Liver (tissue), 8 donors: ENCODE measurements at regions not wholly inside any gene's neighbourhood (a gene's known extent, or its start where the extent isn't known, plus 50 kb on each side); places are given as distances from the start of the nearest gene placed in this dataset.

Experiments
- DNase-seq: peaks from one replicate; pipeline ENCODE4 v3.0.0-alpha.2; 2017; ENCODE audit warnings: low spot score
- H3K27ac ChIP-seq, 2 donors: one replicate each; pipeline ENCODE4 v1.7.0; 2013; ENCODE audit warnings: inconsistent platforms in 2 of 2, low read length in 2 of 2, control low read depth in 1 of 2, low read depth in 1 of 2, mild to moderate bottlenecking in 1 of 2
- H3K27me3 ChIP-seq, 4 donors: one replicate each; pipeline versions ENCODE4 v1.6.1 to v1.7.0; 2013; ENCODE audit warnings: low read length in 3 of 4, inconsistent platforms in 1 of 4, mild to moderate bottlenecking in 1 of 4, moderate library complexity in 1 of 4; ENCODE audit not compliant: control insufficient read depth in 4 of 4, insufficient read depth in 4 of 4
- H3K36me3 ChIP-seq, 4 donors: one replicate each; pipeline versions ENCODE4 v1.6.1 to v1.7.0; 2013; ENCODE audit warnings: low read length in 3 of 4, mild to moderate bottlenecking in 3 of 4, low read depth in 1 of 4, moderate library complexity in 1 of 4; ENCODE audit not compliant: control insufficient read depth in 4 of 4, insufficient read depth in 3 of 4
- H3K4me1 ChIP-seq, 4 donors: one replicate each; pipeline versions ENCODE4 v1.6.1 to v1.7.0; 2013; ENCODE audit warnings: low read length in 3 of 4, mild to moderate bottlenecking in 3 of 4, moderate library complexity in 1 of 4; ENCODE audit not compliant: control insufficient read depth in 4 of 4, insufficient read depth in 4 of 4
- H3K4me3 ChIP-seq, 3 donors: one replicate each; pipeline versions ENCODE4 v1.6.1 to v1.7.0; 2013; ENCODE audit warnings: low read length in 3 of 3, control low read depth in 1 of 3, low read depth in 1 of 3, mild to moderate bottlenecking in 1 of 3
- H3K9ac ChIP-seq, 2 donors: one replicate each; pipeline ENCODE4 v1.7.0; 2013; ENCODE audit warnings: low read length in 2 of 2, mild to moderate bottlenecking in 2 of 2, moderate library complexity in 2 of 2, control low read depth in 1 of 2, low read depth in 1 of 2
- H3K9me3 ChIP-seq, 4 donors: one replicate each; pipeline versions ENCODE4 v1.6.1 to v1.7.0; 2013; ENCODE audit warnings: low read length in 3 of 4; ENCODE audit not compliant: control insufficient read depth in 4 of 4
- ATF3 ChIP-seq: IDR thresholded peaks from 2 replicates; pipeline ENCODE4 v1.6.1; 2016; ENCODE audit warnings: antibody characterized with exemption
- CTCF ChIP-seq: fragments of 150-350 bp; IDR thresholded peaks from 2 replicates; pipeline ENCODE4 v1.5.1; 2017; ENCODE audit warnings: improper control_type of control experiment, low read depth, low read length; ENCODE audit not compliant: missing input control
- EGR1 ChIP-seq, 2 donors: IDR thresholded peaks; 2 replicates each; pipeline ENCODE4 v1.6.1; 2016 to 2018; ENCODE audit warnings: antibody characterized with exemption in 2 of 2, low read depth in 2 of 2
- FOXA1 ChIP-seq: IDR thresholded peaks from 2 replicates; pipeline ENCODE4 v1.6.1; 2016; ENCODE audit warnings: antibody characterized with exemption
- FOXA2 ChIP-seq: IDR thresholded peaks from 2 replicates; pipeline ENCODE4 v1.6.1; 2016; ENCODE audit warnings: antibody characterized with exemption
- GABPA ChIP-seq, 2 donors: IDR thresholded peaks in 1 of 2; conservative IDR thresholded peaks in 1 of 2; 2 replicates each; pipeline ENCODE4 v1.6.1; 2016; ENCODE audit warnings: antibody characterized with exemption in 2 of 2, mild to moderate bottlenecking in 1 of 2, moderate library complexity in 1 of 2
- HNF4A ChIP-seq, 2 donors: conservative IDR thresholded peaks; 2 replicates each; pipeline ENCODE4 v1.6.1; 2016; ENCODE audit warnings: antibody characterized with exemption in 2 of 2, mild to moderate bottlenecking in 2 of 2
- HNF4G ChIP-seq: IDR thresholded peaks from 2 replicates; pipeline ENCODE4 v1.6.1; 2016; ENCODE audit warnings: antibody characterized with exemption
- JUND ChIP-seq, 2 donors: IDR thresholded peaks; 2 replicates each; pipeline ENCODE4 v1.6.1; 2016; ENCODE audit warnings: antibody characterized with exemption in 2 of 2
- NR2F2 ChIP-seq: IDR thresholded peaks from 2 replicates; pipeline ENCODE4 v1.6.1; 2016; ENCODE audit warnings: antibody characterized with exemption
- RAD21 ChIP-seq, 2 donors: IDR thresholded peaks; 2 replicates each; pipeline ENCODE4 v1.6.1; 2016; ENCODE audit warnings: antibody characterized with exemption in 2 of 2, mild to moderate bottlenecking in 2 of 2
- RXRA ChIP-seq, 2 donors: IDR thresholded peaks; 2 replicates each; pipeline ENCODE4 v1.6.1; 2017 to 2018; ENCODE audit warnings: antibody characterized with exemption in 2 of 2, mild to moderate bottlenecking in 1 of 2
- SP1 ChIP-seq: IDR thresholded peaks from 2 replicates; pipeline ENCODE4 v1.6.1; 2018; ENCODE audit warnings: antibody characterized with exemption, mild to moderate bottlenecking
- TAF1 ChIP-seq: conservative IDR thresholded peaks from 2 replicates; pipeline ENCODE4 v1.6.1; 2016; ENCODE audit warnings: antibody characterized with exemption, mild to moderate bottlenecking
- YY1 ChIP-seq: IDR thresholded peaks from 2 replicates; pipeline ENCODE4 v1.6.1; 2016; ENCODE audit warnings: antibody characterized with exemption, mild to moderate bottlenecking
- WGBS: extraction: QIAGEN DNeasy Blood & Tissue Kit; methylation state at CpG from one replicate; pipeline ENCODE4 v1.1.7; 2013; 5-methylcytosine and 5-hydroxymethylcytosine counted together
- TF ChIP-seq, protein P1 (sequence below): IDR thresholded peaks from 2 replicates; pipeline ENCODE4 v1.6.1; 2016; ENCODE audit warnings: antibody characterized with exemption, mild to moderate bottlenecking
- TF ChIP-seq, protein P2 (sequence below): IDR thresholded peaks from 2 replicates; pipeline ENCODE4 v1.6.1; 2016; ENCODE audit warnings: antibody characterized with exemption
- TF ChIP-seq, protein P3 (sequence below): IDR thresholded peaks from 2 replicates; pipeline ENCODE4 v1.6.1; 2016; ENCODE audit warnings: antibody characterized with exemption
- donor health status: healthy.
- donor health status: healthy.
- donor health status: healthy.
- donor health status: healthy.
- donor health status: healthy.

DNA sequence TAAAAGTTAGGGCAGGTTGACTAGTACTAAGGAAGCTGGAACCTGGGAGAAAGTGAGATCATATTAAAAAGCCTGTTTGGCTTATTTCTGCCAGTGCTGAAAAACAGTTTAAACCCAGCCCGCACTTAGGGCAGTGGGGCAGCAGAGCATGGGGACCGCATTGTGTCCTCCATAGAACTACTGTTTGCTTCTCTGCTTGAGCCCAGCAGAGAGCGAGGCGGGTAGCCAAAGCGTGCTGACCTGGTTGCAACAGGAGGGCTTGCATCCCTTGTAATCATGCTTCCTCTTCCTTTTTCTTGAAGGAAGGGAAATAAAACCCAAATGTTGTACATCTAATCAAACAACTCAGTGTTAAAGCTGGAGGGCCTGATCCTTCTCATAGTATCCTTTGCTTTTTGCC, 82.5 kb upstream of the HOXC13 start:
- Histone ChIP-seq H3K9me3 (no peaks in the 10 kb centered on the region), H3K4me3 (no peak overlapping the region), H3K9ac (no peak overlapping the region), H3K4me1 (no peaks in the 10 kb centered on the region), H3K36me3 (no peaks in the 10 kb centered on the region), H3K27me3 (peaks cover 0 to 3% (median 1%) of the 10 kb centered on the region in 4 donors), H3K27ac (no peak overlapping the region)
- 85% methylated on average over 5 of the region's 5 CpGs for WGBS
- DNase-seq: no peak
- TF ChIP-seq, protein P1, sequence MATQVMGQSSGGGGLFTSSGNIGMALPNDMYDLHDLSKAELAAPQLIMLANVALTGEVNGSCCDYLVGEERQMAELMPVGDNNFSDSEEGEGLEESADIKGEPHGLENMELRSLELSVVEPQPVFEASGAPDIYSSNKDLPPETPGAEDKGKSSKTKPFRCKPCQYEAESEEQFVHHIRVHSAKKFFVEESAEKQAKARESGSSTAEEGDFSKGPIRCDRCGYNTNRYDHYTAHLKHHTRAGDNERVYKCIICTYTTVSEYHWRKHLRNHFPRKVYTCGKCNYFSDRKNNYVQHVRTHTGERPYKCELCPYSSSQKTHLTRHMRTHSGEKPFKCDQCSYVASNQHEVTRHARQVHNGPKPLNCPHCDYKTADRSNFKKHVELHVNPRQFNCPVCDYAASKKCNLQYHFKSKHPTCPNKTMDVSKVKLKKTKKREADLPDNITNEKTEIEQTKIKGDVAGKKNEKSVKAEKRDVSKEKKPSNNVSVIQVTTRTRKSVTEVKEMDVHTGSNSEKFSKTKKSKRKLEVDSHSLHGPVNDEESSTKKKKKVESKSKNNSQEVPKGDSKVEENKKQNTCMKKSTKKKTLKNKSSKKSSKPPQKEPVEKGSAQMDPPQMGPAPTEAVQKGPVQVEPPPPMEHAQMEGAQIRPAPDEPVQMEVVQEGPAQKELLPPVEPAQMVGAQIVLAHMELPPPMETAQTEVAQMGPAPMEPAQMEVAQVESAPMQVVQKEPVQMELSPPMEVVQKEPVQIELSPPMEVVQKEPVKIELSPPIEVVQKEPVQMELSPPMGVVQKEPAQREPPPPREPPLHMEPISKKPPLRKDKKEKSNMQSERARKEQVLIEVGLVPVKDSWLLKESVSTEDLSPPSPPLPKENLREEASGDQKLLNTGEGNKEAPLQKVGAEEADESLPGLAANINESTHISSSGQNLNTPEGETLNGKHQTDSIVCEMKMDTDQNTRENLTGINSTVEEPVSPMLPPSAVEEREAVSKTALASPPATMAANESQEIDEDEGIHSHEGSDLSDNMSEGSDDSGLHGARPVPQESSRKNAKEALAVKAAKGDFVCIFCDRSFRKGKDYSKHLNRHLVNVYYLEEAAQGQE: no peak
- TF ChIP-seq HNF4G (no peak), RAD21 (IDR thresholded peaks at IDR 0.05) (no peak), YY1 (no peak), ATF3 (no peak), EGR1 (IDR thresholded peaks at IDR 0.05; ENCODE audit: low read depth in 2 of 2) (no peak), CTCF (no peak), FOXA2 (no peak), FOXA1 (no peak), GABPA (IDR thresholded peaks at IDR 0.05 in 1 of 2, conservative IDR thresholded peaks at IDR 0.05 in 1 of 2) (no peak), NR2F2 (no peak), JUND (IDR thresholded peaks at IDR 0.05) (no peak), SP1 (no peak), TAF1 (no peak)
- TF ChIP-seq, protein P2, sequence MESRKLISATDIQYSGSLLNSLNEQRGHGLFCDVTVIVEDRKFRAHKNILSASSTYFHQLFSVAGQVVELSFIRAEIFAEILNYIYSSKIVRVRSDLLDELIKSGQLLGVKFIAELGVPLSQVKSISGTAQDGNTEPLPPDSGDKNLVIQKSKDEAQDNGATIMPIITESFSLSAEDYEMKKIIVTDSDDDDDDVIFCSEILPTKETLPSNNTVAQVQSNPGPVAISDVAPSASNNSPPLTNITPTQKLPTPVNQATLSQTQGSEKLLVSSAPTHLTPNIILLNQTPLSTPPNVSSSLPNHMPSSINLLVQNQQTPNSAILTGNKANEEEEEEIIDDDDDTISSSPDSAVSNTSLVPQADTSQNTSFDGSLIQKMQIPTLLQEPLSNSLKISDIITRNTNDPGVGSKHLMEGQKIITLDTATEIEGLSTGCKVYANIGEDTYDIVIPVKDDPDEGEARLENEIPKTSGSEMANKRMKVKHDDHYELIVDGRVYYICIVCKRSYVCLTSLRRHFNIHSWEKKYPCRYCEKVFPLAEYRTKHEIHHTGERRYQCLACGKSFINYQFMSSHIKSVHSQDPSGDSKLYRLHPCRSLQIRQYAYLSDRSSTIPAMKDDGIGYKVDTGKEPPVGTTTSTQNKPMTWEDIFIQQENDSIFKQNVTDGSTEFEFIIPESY: no peak

GRCh38 chr12:53857666-53858065, 81.0 kb upstream of the HOXC13 start:
- no peaks in the 10 kb centered on the region for H3K9me3 ChIP-seq
- no peak overlapping the region for H3K9ac ChIP-seq
- no peaks in the 10 kb centered on the region for H3K4me1 ChIP-seq
- WGBS: 89% methylated on average over 2 of the region's 2 CpGs
- no peaks in the 10 kb centered on the region for H3K36me3 ChIP-seq
- H3K27me3 ChIP-seq: peaks cover 0 to 2% (median 0%) of the 10 kb centered on the region in 4 donors
- H3K27ac ChIP-seq: no peak overlapping the region
- DNase-seq: no peak
- no peak for TF ChIP-seq FOXA1
- TF ChIP-seq HNF4G: no peak
- TF ChIP-seq EGR1 (IDR thresholded peaks at IDR 0.05; ENCODE audit: low read depth in 2 of 2): no peak
- no peak for TF ChIP-seq RXRA (IDR thresholded peaks at IDR 0.05)
- TF ChIP-seq, protein P3, sequence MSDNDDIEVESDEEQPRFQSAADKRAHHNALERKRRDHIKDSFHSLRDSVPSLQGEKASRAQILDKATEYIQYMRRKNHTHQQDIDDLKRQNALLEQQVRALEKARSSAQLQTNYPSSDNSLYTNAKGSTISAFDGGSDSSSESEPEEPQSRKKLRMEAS: no peak
- TF ChIP-seq HNF4A (conservative IDR thresholded peaks at IDR 0.05): no peak
- TF ChIP-seq, protein P2: no peak
- TF ChIP-seq, protein P1: no peak
- no peak overlapping the region for H3K4me3 ChIP-seq
